GM19372 (cell line): ENCODE measurements at regions not wholly inside any gene's neighbourhood (a gene's known extent, or its start where the extent isn't known, plus 50 kb on each side); places are given as distances from the start of the nearest gene placed in this dataset.
A peak's percentile ranks its signal among the peaks of the same experiment; 100 is the strongest.
"Not testable (repeated sequence)": the region's sequence is repeated elsewhere in the genome, so short reads cannot be mapped to it uniquely, and the experiment has no call there.

Source experiments
- ATAC-seq: cut with Tn5 transposase; IDR thresholded peaks from one replicate; pipeline ENCODE4 v1.9.1; 2021; ENCODE audit warnings: mild to moderate bottlenecking, low read depth, moderate library complexity; ENCODE audit not compliant: unreplicated experiment

- ATAC-seq = no peak
Measured at GRCh38 chr6:140821196-140821595, 1311.5 kb upstream of the GJE1 start.

GRCh38 chr6:140817176-140817575, 1315.5 kb upstream of the GJE1 start:
- ATAC-seq = no peak

- no peak for ATAC-seq
Measured at GRCh38 chr6:140816681-140817080, 1316.0 kb upstream of the GJE1 start.

- ATAC-seq = no peak
Measured at GRCh38 chr6:140812636-140813035, 1320.1 kb upstream of the GJE1 start.

- ATAC-seq = no peak
Measured at GRCh38 chr6:140811642-140812041, 1321.1 kb upstream of the GJE1 start.

GRCh38 chr6:140809694-140810101, 1323.0 kb upstream of the GJE1 start:
- peak; percentile 72 for ATAC-seq

GRCh38 chr6:140806431-140806830, 1326.3 kb upstream of the GJE1 start:
- no peak for ATAC-seq

- ATAC-seq = no peak
Measured at GRCh38 chr6:140794544-140794943, 1338.2 kb upstream of the GJE1 start.

GRCh38 chr6:140790109-140790508, 1342.6 kb upstream of the GJE1 start:
- no peak for ATAC-seq

GRCh38 chr6:140789466-140789865, 1343.3 kb upstream of the GJE1 start:
- ATAC-seq = no peak

GRCh38 chr6:140785926-140786325, 1346.8 kb upstream of the GJE1 start:
- no peak for ATAC-seq

- no peak for ATAC-seq
Measured at GRCh38 chr6:140784573-140784972, 1348.2 kb upstream of the GJE1 start.

GRCh38 chr6:140783504-140783903, 1349.2 kb upstream of the GJE1 start:
- ATAC-seq = not testable (repeated sequence)

GRCh38 chr6:140782941-140783340, 1349.8 kb upstream of the GJE1 start:
- ATAC-seq = no peak

- no peak for ATAC-seq
Measured at GRCh38 chr6:140779991-140780596, 1352.6 kb upstream of the GJE1 start.

GRCh38 chr6:140779341-140779740, 1353.4 kb upstream of the GJE1 start:
- no peak for ATAC-seq

GRCh38 chr6:140777780-140778179, 1354.9 kb upstream of the GJE1 start:
- ATAC-seq = no peak

- ATAC-seq = no peak
Measured at GRCh38 chr6:140775061-140775460, 1357.7 kb upstream of the GJE1 start.

GRCh38 chr6:140774080-140774505, 1358.6 kb upstream of the GJE1 start:
- peak; percentile 90 for ATAC-seq

GRCh38 chr6:140773276-140773675, 1359.4 kb upstream of the GJE1 start:
- no peak for ATAC-seq

GRCh38 chr6:140772576-140772975, 1360.1 kb upstream of the GJE1 start:
- no peak for ATAC-seq

- ATAC-seq = no peak
Measured at GRCh38 chr6:140768133-140768532, 1364.6 kb upstream of the GJE1 start.

- ATAC-seq = no peak
Measured at GRCh38 chr6:140766999-140767398, 1365.7 kb upstream of the GJE1 start.
